MM.1S (cell line): ENCODE measurements at regions not wholly inside any gene's neighbourhood (a gene's known extent, or its start where the extent isn't known, plus 50 kb on each side); places are given as distances from the start of the nearest gene placed in this dataset.

Experiments used
- CTCF ChIP-seq: fragments of 300-600 bp; sonication (generic); IDR thresholded peaks from 2 replicates; pipeline ENCODE4 v1.5.1; 2016; ENCODE audit warnings: antibody characterized with exemption, low read length, mixed read lengths
- EZH2phosphoT487 ChIP-seq: fragments of 300-600 bp; sonication (generic); IDR thresholded peaks from 2 replicates; pipeline ENCODE4 v1.6.1; 2018; ENCODE audit warnings: antibody characterized with exemption, low read length

- TF ChIP-seq CTCF (no peak), EZH2phosphoT487 (no peak)
Measured at GRCh38 chr11:28542561-28542960, 434.4 kb downstream of the METTL15 start.
